Fibroblast of mammary gland (primary cell): ENCODE measurements at regions not wholly inside any gene's neighbourhood (a gene's known extent, or its start where the extent isn't known, plus 50 kb on each side); places are given as distances from the start of the nearest gene placed in this dataset.

Source experiments
- DNase-seq: peaks from one replicate; pipeline ENCODE4 v3.0.0-alpha.2; 2010; ENCODE audit warnings: low read depth
- H3K4me3 ChIP-seq: 2 replicates; pipeline ENCODE4 v1.5.1; 2011; ENCODE audit warnings: low read depth, mild to moderate bottlenecking, low read length, moderate library complexity; ENCODE audit not compliant: control insufficient read depth
- CTCF ChIP-seq: conservative IDR thresholded peaks from 2 replicates; pipeline ENCODE4 v1.5.1; 2011; ENCODE audit warnings: low read depth, low read length, inconsistent platforms; ENCODE audit not compliant: control insufficient read depth, insufficient read depth

GRCh38 chr1:58983633-58984245 is 199.9 kb upstream of the JUN start:
- peak; percentile 25 for DNase-seq
- H3K4me3 ChIP-seq, result no peak overlapping the region
- TF ChIP-seq CTCF, result no peak

- H3K4me3 ChIP-seq, result no peak overlapping the region
- TF ChIP-seq CTCF, result no peak
- DNase-seq, result no peak
Observed at GRCh38 chr1:58986996-58987767, 203.3 kb upstream of the JUN start.

- H3K4me3 ChIP-seq, result no peak overlapping the region
- TF ChIP-seq CTCF, result no peak
- DNase-seq, result no peak
Observed at GRCh38 chr1:58988752-58989151, 204.9 kb upstream of the JUN start.

- TF ChIP-seq CTCF, result no peak
- no peak overlapping the region for H3K4me3 ChIP-seq
- DNase-seq, result no peak
Observed at GRCh38 chr1:58989845-58990244, 206.0 kb upstream of the JUN start.

GRCh38 chr1:58991305-58991704 is 207.5 kb upstream of the JUN start:
- no peak for TF ChIP-seq CTCF
- DNase-seq, result no peak
- no peak overlapping the region for H3K4me3 ChIP-seq

GRCh38 chr1:58992643-58993042 is 208.8 kb upstream of the JUN start:
- no peak for TF ChIP-seq CTCF
- DNase-seq, result no peak
- no peak overlapping the region for H3K4me3 ChIP-seq
